GM04503 (cell line): ENCODE measurements at regions not wholly inside any gene's neighbourhood (a gene's known extent, or its start where the extent isn't known, plus 50 kb on each side); places are given as distances from the start of the nearest gene placed in this dataset.

Experiments used
- DNase-seq: peaks from one replicate; pipeline ENCODE4 v3.0.0-alpha.2; 2012; ENCODE audit warnings: low read depth

DNA sequence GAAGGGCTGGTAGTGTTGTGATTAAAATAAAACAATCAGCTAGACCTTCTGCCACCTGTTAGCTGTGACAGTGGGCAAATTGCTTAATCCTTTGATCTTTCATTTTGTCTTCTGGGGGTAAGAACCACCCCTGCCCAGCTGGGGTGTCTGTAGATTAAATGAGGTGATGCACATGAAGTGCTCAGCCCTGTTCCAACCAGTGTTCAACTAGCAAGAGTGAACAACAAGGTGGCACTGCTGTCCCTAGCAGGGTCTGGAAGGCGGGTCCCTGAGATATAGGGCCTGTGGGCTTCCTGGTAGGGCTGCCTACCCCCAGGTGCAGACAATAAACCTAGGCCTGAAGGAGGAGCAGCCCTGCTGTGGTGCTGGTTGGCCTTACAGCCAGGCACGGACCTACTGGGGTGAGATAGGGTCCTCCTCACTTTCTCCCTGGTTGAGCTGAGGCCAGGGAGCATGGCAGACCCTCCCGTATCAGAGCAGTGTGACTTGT is 60.6 kb downstream of the ARL6IP4 start:
- DNase-seq = no peak

DNA sequence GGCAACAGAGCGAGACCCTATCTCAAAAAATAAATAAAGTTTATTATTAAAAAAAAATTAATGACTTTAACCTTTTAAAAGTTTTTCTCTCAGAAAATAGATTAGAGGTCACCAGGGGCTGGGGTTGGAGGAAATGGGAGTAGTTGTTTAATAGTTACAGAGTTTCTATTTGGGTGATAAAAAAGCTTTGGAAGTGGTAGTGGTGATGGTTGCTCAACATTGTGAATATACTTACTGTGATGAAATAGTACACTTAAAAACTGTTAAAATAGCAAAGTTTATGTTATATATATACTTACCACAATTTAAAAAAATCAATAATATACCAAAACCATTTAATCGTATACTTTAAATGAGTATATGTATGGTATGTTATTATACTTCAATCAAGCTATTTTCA is 59.6 kb downstream of the ARL6IP4 start:
- no peak for DNase-seq

GRCh38 chr12:123038966-123039365 is 58.5 kb downstream of the ARL6IP4 start:
- no peak for DNase-seq

DNA sequence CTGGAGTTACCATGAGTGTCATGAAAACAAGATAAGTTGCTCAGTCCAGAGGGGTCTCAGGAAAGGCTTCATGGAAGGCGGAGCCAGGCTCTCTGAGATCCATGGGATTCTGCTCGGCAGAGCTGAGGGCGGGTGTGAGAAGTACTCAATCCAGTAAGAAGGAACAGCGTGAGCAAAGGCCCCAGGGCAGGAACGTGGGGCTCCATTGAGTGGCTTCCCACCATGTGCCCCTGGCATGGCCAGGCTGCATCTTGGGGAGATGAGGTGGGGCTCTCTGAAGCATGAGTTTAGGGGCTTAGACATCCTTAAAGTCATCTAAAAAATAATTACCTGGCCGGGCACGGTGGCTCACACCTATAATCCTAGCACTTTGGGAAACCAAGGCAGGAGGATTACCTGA is 58.0 kb downstream of the ARL6IP4 start:
- DNase-seq = no peak

DNA sequence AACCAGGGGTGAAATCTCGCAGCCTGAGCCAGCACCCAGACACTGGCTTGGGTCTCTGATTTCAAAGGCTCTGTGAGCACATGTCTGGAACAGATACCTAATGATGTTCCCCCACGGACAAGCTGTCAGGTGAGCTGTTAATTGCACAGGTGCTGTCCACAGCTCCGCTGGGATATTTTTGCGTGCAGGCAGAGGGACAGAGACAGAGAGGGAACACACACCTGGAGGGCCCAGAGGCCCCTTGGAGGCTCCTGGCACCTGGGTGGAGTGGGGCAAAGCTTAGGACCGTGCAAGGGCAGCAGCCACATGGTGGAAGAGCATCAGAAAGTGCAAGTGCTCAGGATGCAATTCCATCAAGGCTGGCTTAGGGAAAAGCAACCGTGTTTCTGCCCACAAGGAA is 57.3 kb downstream of the ARL6IP4 start:
- no peak for DNase-seq

- no peak for DNase-seq
Observed at GRCh38 chr12:123036466-123037285, 56.2 kb downstream of the ARL6IP4 start.

DNA sequence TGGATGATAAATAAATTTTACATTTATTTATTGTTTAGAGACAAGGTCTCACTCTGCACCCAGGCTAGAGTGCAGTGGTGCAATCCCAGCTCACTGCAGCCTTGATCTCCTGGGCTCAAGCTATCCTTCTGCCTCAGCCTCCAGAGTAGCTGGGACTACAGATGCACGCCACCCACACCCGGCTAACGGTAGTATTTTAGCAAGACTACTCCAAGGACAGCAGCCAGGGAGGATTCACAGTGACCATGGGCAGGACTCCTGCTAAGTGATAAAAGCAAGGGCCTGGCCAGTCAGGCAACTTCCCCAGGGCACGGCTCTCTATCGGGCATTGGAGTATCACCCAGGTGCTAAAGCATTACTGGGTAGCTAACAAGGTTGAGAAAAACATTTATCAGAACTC is 55.4 kb downstream of the ARL6IP4 start:
- no peak for DNase-seq

DNA sequence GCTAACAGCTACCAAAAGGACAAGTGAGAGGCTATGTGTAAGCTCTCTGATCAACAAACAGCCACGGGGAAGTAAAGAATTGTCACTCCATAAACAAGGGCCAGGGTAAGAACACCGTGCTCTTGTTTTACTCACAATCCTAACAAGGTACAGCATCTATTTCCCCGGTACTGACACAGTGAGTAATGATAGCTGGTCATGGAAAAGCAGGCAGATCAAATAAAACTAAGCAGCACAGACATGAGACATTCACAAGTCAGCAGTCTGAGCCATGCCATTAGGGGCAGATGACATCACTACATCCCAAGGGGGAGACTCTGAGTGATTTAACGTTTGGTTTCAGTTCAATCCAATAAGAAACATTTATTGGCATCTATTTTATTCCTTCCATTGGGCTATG is 54.4 kb downstream of the ARL6IP4 start:
- DNase-seq = no peak

DNA sequence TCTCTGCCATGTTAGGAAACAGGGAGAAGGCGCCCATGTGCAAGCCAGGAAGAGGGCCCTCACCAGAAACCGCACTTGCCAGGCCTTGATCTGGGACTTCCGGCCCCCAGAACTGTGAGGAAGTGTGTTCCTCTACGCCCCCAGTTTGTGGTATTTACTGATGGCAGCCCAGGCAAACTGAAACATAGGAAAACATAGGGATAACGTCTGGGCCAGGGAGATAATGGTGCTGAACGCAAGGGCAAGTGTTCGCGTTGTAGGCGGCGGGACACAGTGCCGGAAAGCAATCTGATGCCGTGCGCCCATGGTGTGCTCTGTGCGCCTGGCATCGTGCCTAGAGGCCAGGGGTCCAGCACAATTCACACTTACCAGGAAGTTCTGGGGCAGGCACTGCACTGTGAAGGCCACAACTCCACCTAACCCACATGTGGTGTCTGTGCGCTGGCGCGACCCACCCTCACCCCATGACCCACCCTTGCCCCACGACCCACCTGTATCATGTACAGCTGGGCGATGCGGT is 53.6 kb downstream of the ARL6IP4 start:
- DNase-seq = no peak

- DNase-seq = no peak
Observed at GRCh38 chr12:123033392-123034021, 53.0 kb downstream of the ARL6IP4 start.

DNA sequence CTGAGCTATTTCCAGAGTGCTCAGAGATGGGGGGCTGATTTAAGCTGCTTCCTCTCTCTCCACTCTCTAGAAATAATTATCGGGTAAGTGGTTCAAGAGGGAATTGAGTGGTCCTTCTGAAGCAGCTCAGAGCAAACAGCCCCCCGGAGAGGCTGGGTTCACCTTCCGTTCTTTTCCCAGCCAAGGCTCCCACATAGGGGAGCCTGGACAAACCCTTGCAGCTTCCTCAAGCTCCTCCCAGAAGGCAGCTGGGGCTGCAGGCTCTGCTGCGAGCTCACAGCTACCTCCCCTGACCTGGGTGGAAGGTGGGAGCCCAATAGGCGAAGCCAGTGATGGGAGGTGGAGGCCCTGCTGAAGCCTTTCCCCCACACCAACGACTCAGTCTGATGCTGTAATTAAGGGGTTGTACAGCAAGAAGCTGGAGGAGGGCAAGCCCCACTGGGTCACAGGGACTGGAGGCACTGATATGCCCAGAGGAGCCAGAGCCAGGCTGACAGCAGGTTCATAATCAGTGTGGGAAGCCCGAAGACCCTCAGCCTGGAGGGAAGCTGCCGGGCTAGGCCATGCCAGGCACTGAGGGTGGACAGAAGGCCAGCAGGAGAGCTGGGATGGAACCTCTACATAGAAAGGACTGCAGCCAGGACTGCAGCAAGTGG is 52.4 kb downstream of the ARL6IP4 start:
- DNase-seq = no peak
